SK-N-SH (cell line): ENCODE measurements at regions not wholly inside any gene's neighbourhood (a gene's known extent, or its start where the extent isn't known, plus 50 kb on each side); places are given as distances from the start of the nearest gene placed in this dataset.

Experiments
- CTCF ChIA-PET: fragments of 300-600, 350-600 bp; formaldehyde crosslinking; extraction: SDS; loops from one replicate; lab custom pipeline; 2021; lab: Yijun Ruan, JAX
- POLR2A ChIA-PET: fragments of 350-600 bp; sonication (Branson Sonifier 250); formaldehyde crosslinking; extraction: SDS; loops from one replicate; lab custom pipeline; 2020; ENCODE audit warnings: antibody characterized with exemption, inconsistent platforms; lab: Yijun Ruan, JAX
- DNase-seq: peaks from one replicate; pipeline ENCODE4 v3.0.0; 2012
- H2AFZ ChIP-seq: fragments of 200-600 bp; sonication (generic); 2 replicates; pipeline ENCODE4 v1.8.1; 2016; ENCODE audit warnings: antibody characterized with exemption, mild to moderate bottlenecking, low read depth
- H3F3A ChIP-seq: fragments of 200-600 bp; sonication (generic); replicated peaks from 2 replicates; pipeline ENCODE3; 2016; ENCODE audit warnings: antibody characterized with exemption, mild to moderate bottlenecking; ENCODE audit not compliant: insufficient read depth
- H3K27ac ChIP-seq, 2 experiments: fragments of 200-500 bp in 1 of 2; fragments of 200-600 bp in 1 of 2; sonication (Bioruptor generic) in 1 of 2; sonication (generic), shearing (Covaris generic) in 1 of 2; 2 replicates each; pipeline versions ENCODE4 v1.5.1 to v1.6.1; 2014 to 2016; ENCODE audit warnings: low read depth in 2 of 2, inconsistent platforms in 1 of 2, low read length in 1 of 2, mild to moderate bottlenecking in 1 of 2, mixed read lengths in 1 of 2
- H3K27me3 ChIP-seq: fragments of 200-600 bp; sonication (generic), shearing (Covaris generic); 2 replicates; pipeline ENCODE4 v1.6.1; 2016; ENCODE audit warnings: mixed run types; ENCODE audit not compliant: insufficient read depth
- H3K36me3 ChIP-seq, 2 experiments: fragments of 200-500 bp in 1 of 2; fragments of 200-600 bp in 1 of 2; sonication (Bioruptor generic) in 1 of 2; sonication (generic) in 1 of 2; replicated peaks in 1 of 2; 2 replicates each; pipeline versions ENCODE3 to v1.5.1; 2014 to 2016; ENCODE audit warnings: low read length in 1 of 2, mild to moderate bottlenecking in 1 of 2; ENCODE audit not compliant: insufficient read depth in 2 of 2, control insufficient read depth in 1 of 2
- H3K4me1 ChIP-seq, 2 experiments: fragments of 200-500 bp in 1 of 2; fragments of 200-600 bp in 1 of 2; sonication (Bioruptor generic) in 1 of 2; sonication (generic), shearing (Covaris generic) in 1 of 2; 2 replicates each; pipeline versions ENCODE4 v1.5.1 to v1.6.1; 2014 to 2016; ENCODE audit warnings: low read depth in 1 of 2, low read length in 1 of 2, mixed run types in 1 of 2; ENCODE audit not compliant: insufficient read depth in 2 of 2, control insufficient read depth in 1 of 2
- H3K4me2 ChIP-seq: fragments of 200-600 bp; sonication (generic), shearing (Covaris generic); 2 replicates; pipeline ENCODE4 v1.6.1; 2017; ENCODE audit warnings: mixed run types
- H3K4me3 ChIP-seq, 2 experiments: fragments of 200-500 bp in 1 of 2; fragments of 200-600 bp in 1 of 2; sonication (Bioruptor generic) in 1 of 2; sonication (generic), shearing (Covaris generic) in 1 of 2; 2 replicates each; pipeline versions ENCODE4 v1.5.1 to v1.8.1; 2014 to 2016; ENCODE audit warnings: low read depth in 2 of 2, inconsistent platforms in 1 of 2, low read length in 1 of 2, mild to moderate bottlenecking in 1 of 2, mixed read lengths in 1 of 2, moderate library complexity in 1 of 2
- H3K79me2 ChIP-seq: fragments of 200-600 bp; sonication (generic); 2 replicates; pipeline ENCODE4 v1.8.1; 2017; ENCODE audit warnings: mild to moderate bottlenecking; ENCODE audit not compliant: insufficient read depth
- H3K9ac ChIP-seq: fragments of 200-600 bp; sonication (generic); 2 replicates; pipeline ENCODE4 v1.6.1; 2017; ENCODE audit warnings: mixed run types
- H3K9me2 ChIP-seq: fragments of 200-600 bp; sonication (generic); 2 replicates; pipeline ENCODE4 v1.6.1; 2017; ENCODE audit warnings: mixed run types
- H3K9me3 ChIP-seq: fragments of 200-600 bp; sonication (generic); 2 replicates; pipeline ENCODE4 v1.6.1; 2017; ENCODE audit warnings: mixed run types, mild to moderate bottlenecking, moderate library complexity
- H4K20me1 ChIP-seq: fragments of 200-600 bp; sonication (generic); 2 replicates; pipeline ENCODE4 v1.6.1; 2017; ENCODE audit warnings: mild to moderate bottlenecking, mixed run types; ENCODE audit not compliant: insufficient read depth
- GABPA ChIP-seq: IDR thresholded peaks from 2 replicates; pipeline ENCODE4 v1.4.0; 2012; ENCODE audit warnings: low read depth, mild to moderate bottlenecking
- JUND ChIP-seq: IDR thresholded peaks from 2 replicates; pipeline ENCODE4 v1.4.0; 2012
- MAX ChIP-seq: IDR thresholded peaks from 2 replicates; pipeline ENCODE4 v1.4.0; 2012; ENCODE audit warnings: low read depth
- MEF2A ChIP-seq: IDR thresholded peaks from 2 replicates; pipeline ENCODE4 v1.4.0; 2012; ENCODE audit warnings: low read depth, borderline replicate concordance
- MXI1 ChIP-seq: IDR thresholded peaks from 2 replicates; pipeline ENCODE4 v1.6.1; 2012; ENCODE audit warnings: mild to moderate bottlenecking, low read depth, low read length, improper control_type of control experiment
- POLR2AphosphoS5 ChIP-seq: IDR thresholded peaks from 2 replicates; pipeline ENCODE4 v1.6.1; 2012; ENCODE audit warnings: low read depth, low read length
- REST ChIP-seq: IDR thresholded peaks from 2 replicates; pipeline ENCODE4 v1.6.1; 2012; ENCODE audit warnings: mild to moderate bottlenecking, low read depth, low read length, moderate library complexity
- RXRA ChIP-seq: IDR thresholded peaks from 2 replicates; pipeline ENCODE4 v1.4.0; 2012; ENCODE audit warnings: low read depth, mild to moderate bottlenecking, borderline replicate concordance
- TAF1 ChIP-seq: IDR thresholded peaks from 2 replicates; pipeline ENCODE4 v1.6.1; 2012; ENCODE audit warnings: low read depth, mild to moderate bottlenecking, low read length, moderate library complexity, borderline replicate concordance
- ZBTB33 ChIP-seq: IDR thresholded peaks from 2 replicates; pipeline ENCODE4 v1.4.0; 2012; ENCODE audit warnings: low read depth, borderline replicate concordance
- WGBS: methylation state at CpG from one replicate; pipeline ENCODE4 v1.1.6; 2017; ENCODE audit warnings: low lambda C conversion rate; 5-methylcytosine and 5-hydroxymethylcytosine counted together
- TF ChIP-seq, protein P1 (sequence below): IDR thresholded peaks from 2 replicates; pipeline ENCODE4; 2012
- TF ChIP-seq, protein P2 (sequence below): fragments of 150-350 bp; IDR thresholded peaks from 2 replicates; pipeline ENCODE4 v1.6.1; 2016; ENCODE audit warnings: mild to moderate bottlenecking, low read depth, low read length

DNA sequence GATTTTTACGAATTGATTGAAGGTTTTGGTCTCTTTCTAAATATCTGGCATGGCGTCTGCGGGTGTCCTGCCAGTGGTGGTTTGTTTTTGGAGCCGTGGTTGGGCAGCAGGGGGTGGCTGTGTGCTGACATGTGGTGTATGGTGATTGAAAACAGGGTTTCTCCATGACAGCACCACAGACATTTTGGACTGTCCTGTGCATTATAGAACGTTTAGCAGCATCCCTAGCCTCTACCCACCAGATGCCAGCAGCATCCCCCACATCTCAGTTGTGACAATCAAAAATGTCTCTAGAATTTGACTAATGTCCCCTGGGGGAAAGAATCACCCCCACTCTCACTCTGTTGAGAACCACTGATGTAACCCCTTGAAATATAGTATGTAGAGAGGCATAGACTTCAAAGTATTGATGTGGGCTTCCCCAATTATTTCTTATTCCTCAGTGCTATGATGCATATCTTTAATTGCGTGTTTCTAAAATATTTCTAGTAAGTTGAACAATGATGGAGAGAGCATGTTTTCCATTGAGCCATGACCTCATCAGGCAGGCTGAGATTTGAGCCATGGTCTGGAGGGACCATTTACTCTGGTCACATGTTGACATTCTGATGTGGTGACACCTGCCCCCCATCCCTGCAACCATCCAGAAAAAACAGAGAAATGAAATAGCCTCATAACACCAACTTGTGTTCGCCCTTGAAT, 77.4 kb upstream of the MID1 start:
- Histone ChIP-seq H2AFZ (no peak overlapping the region), H3K4me2 (no peak overlapping the region), H3F3A (no peaks in the 10 kb centered on the region)
- TF ChIP-seq, protein P1, sequence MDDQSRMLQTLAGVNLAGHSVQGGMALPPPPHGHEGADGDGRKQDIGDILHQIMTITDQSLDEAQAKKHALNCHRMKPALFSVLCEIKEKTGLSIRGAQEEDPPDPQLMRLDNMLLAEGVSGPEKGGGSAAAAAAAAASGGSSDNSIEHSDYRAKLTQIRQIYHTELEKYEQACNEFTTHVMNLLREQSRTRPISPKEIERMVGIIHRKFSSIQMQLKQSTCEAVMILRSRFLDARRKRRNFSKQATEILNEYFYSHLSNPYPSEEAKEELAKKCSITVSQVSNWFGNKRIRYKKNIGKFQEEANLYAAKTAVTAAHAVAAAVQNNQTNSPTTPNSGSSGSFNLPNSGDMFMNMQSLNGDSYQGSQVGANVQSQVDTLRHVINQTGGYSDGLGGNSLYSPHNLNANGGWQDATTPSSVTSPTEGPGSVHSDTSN: no peak
- TF ChIP-seq REST (no peak), TAF1 (no peak), MEF2A (no peak), POLR2AphosphoS5 (no peak), ZBTB33 (no peak), GABPA (no peak), MXI1 (no peak), JUND (no peak), RXRA (no peak), MAX (no peak)
- TF ChIP-seq, protein P2, sequence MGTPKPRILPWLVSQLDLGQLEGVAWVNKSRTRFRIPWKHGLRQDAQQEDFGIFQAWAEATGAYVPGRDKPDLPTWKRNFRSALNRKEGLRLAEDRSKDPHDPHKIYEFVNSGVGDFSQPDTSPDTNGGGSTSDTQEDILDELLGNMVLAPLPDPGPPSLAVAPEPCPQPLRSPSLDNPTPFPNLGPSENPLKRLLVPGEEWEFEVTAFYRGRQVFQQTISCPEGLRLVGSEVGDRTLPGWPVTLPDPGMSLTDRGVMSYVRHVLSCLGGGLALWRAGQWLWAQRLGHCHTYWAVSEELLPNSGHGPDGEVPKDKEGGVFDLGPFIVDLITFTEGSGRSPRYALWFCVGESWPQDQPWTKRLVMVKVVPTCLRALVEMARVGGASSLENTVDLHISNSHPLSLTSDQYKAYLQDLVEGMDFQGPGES: no peak
- TF ChIP-seq, all 33 proteins: peak for 0
- H3K4me1 ChIP-seq: no peaks in the 10 kb centered on the region
- WGBS: 23% methylated on average over 7 of the region's 7 CpGs
- H3K27me3 ChIP-seq: peaks cover 5% of the 10 kb centered on the region; the same call in 1 of the 2 replicates
- no peak overlapping the region for H3K4me3 ChIP-seq
- H3K79me2 ChIP-seq: no peaks in the 10 kb centered on the region
- no peaks in the 10 kb centered on the region for H3K36me3 ChIP-seq
- H3K9me3 ChIP-seq: no peaks in the 10 kb centered on the region
- no peak for DNase-seq
- no peaks in the 10 kb centered on the region for H4K20me1 ChIP-seq
- POLR2A ChIA-PET: no interaction called here
- H3K9ac ChIP-seq: no peak overlapping the region
- no peaks in the 10 kb centered on the region for H3K9me2 ChIP-seq
- no peak overlapping the region for H3K27ac ChIP-seq
- CTCF ChIA-PET: interaction anchor here (0.9 kb wide), 1 partner anchor 507 kb away, joined by 3 read pairs; no protein-coding TSS in a partner anchor
